Neural cell (in vitro differentiated cells): ENCODE measurements at regions not wholly inside any gene's neighbourhood (a gene's known extent, or its start where the extent isn't known, plus 50 kb on each side); places are given as distances from the start of the nearest gene placed in this dataset.

Experiments used
- H2AFZ ChIP-seq: fragments of 200-600, 300-800 bp; sonication (generic), shearing (Covaris generic); 2 replicates; pipeline ENCODE4 v1.6.0; 2014; ENCODE audit warnings: low read depth, mild to moderate bottlenecking, antibody characterized with exemption, low read length, moderate library complexity
- H3F3A ChIP-seq: fragments of 200-600 bp; shearing (Covaris generic); 2 replicates; pipeline ENCODE4 v1.6.1; 2016; ENCODE audit warnings: mild to moderate bottlenecking, moderate library complexity, mixed read lengths, antibody characterized with exemption, low read length; ENCODE audit not compliant: insufficient read depth, poor library complexity, severe bottlenecking
- H3K27ac ChIP-seq: fragments of 200-600, 300-800 bp; sonication (generic), shearing (Covaris generic); 2 replicates; pipeline ENCODE4 v1.5.1; 2014; ENCODE audit warnings: mild to moderate bottlenecking, low read length, moderate library complexity
- H3K27me3 ChIP-seq: fragments of 300-800, 200-600 bp; sonication (generic), shearing (Covaris generic); 2 replicates; pipeline ENCODE4 v1.6.0; 2014; ENCODE audit warnings: mild to moderate bottlenecking, low read depth, low read length, moderate library complexity; ENCODE audit not compliant: insufficient read depth
- H3K36me3 ChIP-seq: fragments of 300-800, 200-600 bp; sonication (generic), shearing (Covaris generic); 2 replicates; pipeline ENCODE4 v1.5.1; 2014; ENCODE audit warnings: mild to moderate bottlenecking, antibody characterized with exemption, low read length, moderate library complexity; ENCODE audit not compliant: insufficient read depth
- H3K4me2 ChIP-seq: fragments of 300-800, 200-600 bp; sonication (generic), shearing (Covaris generic); 2 replicates; pipeline ENCODE4 v1.6.0; 2014; ENCODE audit warnings: mild to moderate bottlenecking, low read length
- H3K4me3 ChIP-seq: fragments of 300-800, 200-600 bp; sonication (generic), shearing (Covaris generic); 2 replicates; pipeline ENCODE4 v1.5.1; 2014; ENCODE audit warnings: mild to moderate bottlenecking, low read length, moderate library complexity
- H3K79me2 ChIP-seq: fragments of 200-600 bp; shearing (Covaris generic); replicated peaks from 2 replicates; pipeline ENCODE4 v1.6.0; 2014; ENCODE audit warnings: mild to moderate bottlenecking, low read length, moderate library complexity; ENCODE audit not compliant: insufficient read depth
- H3K9ac ChIP-seq: fragments of 300-800, 200-600 bp; sonication (generic), shearing (Covaris generic); 2 replicates; pipeline ENCODE4 v1.6.1; 2016; ENCODE audit warnings: mild to moderate bottlenecking, low read length, mixed read lengths
- H3K9me2 ChIP-seq: fragments of 200-600 bp; shearing (Covaris generic); 2 replicates; pipeline ENCODE4 v1.6.1; 2016; ENCODE audit warnings: mild to moderate bottlenecking, low read length, mixed read lengths; ENCODE audit not compliant: insufficient read depth
- H3K9me3 ChIP-seq: fragments of 200-600, 300-800 bp; sonication (generic), shearing (Covaris generic); 2 replicates; pipeline ENCODE4 v1.6.1; 2016; ENCODE audit warnings: mild to moderate bottlenecking, mixed run types, low read length, moderate library complexity, mixed read lengths
- H4K20me1 ChIP-seq: fragments of 200-600 bp; shearing (Covaris generic); 2 replicates; pipeline ENCODE4 v1.6.1; 2016; ENCODE audit warnings: mild to moderate bottlenecking, mixed run types; ENCODE audit not compliant: insufficient read depth
- CTCF ChIP-seq: fragments of 450-650 bp; IDR thresholded peaks from 2 replicates; pipeline ENCODE4 v1.5.1; 2014; ENCODE audit warnings: antibody characterized with exemption, mild to moderate bottlenecking, moderate library complexity; ENCODE audit not compliant: poor library complexity, severe bottlenecking
- EP300 ChIP-seq: fragments of 450-650 bp; conservative IDR thresholded peaks from 2 replicates; pipeline ENCODE4 v1.6.1; 2014; ENCODE audit warnings: antibody characterized with exemption, mild to moderate bottlenecking, moderate library complexity; ENCODE audit not compliant: poor library complexity, severe bottlenecking
- EZH2 ChIP-seq: fragments of 200-600, 300-800 bp; shearing (Covaris generic), sonication (generic); IDR thresholded peaks from 2 replicates; pipeline ENCODE4 v1.6.1; 2014; ENCODE audit warnings: antibody characterized with exemption, low read length, borderline replicate concordance, mild to moderate bottlenecking; ENCODE audit not compliant: insufficient read depth, poor library complexity, severe bottlenecking
- MXI1 ChIP-seq: fragments of 450-650 bp; conservative IDR thresholded peaks from 2 replicates; pipeline ENCODE4 v1.6.1; 2014; ENCODE audit warnings: antibody characterized with exemption, mild to moderate bottlenecking; ENCODE audit not compliant: poor library complexity, severe bottlenecking
- POLR2AphosphoS5 ChIP-seq: IDR thresholded peaks from 2 replicates; pipeline ENCODE4 v1.6.1; 2012
- RAD21 ChIP-seq: fragments of 450-650 bp; conservative IDR thresholded peaks from 2 replicates; pipeline ENCODE4 v1.6.1; 2014; ENCODE audit warnings: antibody characterized with exemption, mild to moderate bottlenecking, moderate library complexity
- REST ChIP-seq: IDR thresholded peaks from 2 replicates; pipeline ENCODE4 v1.6.1; 2012; ENCODE audit warnings: borderline replicate concordance
- SMC3 ChIP-seq: fragments of 450-650 bp; conservative IDR thresholded peaks from 2 replicates; pipeline ENCODE4 v1.6.1; 2014; ENCODE audit warnings: antibody characterized with exemption, mild to moderate bottlenecking, moderate library complexity; ENCODE audit not compliant: poor library complexity
- TAF1 ChIP-seq: IDR thresholded peaks from 2 replicates; pipeline ENCODE4 v1.6.1; 2012; ENCODE audit warnings: low read depth

- Histone ChIP-seq H3K9ac (peak overlapping the region; percentile 18), H3K4me3 (peak overlapping the region; percentile 14), H3K9me3 (no peaks in the 10 kb centered on the region), H4K20me1 (no peaks in the 10 kb centered on the region), H3K36me3 (no peaks in the 10 kb centered on the region), H3K27me3 (no peaks in the 10 kb centered on the region), H2AFZ (no peak overlapping the region), H3K9me2 (no peaks in the 10 kb centered on the region), H3K79me2 (no peaks in the 10 kb centered on the region), H3K4me2 (peak overlapping the region; percentile 4), H3K27ac (peak overlapping the region; percentile 70), H3F3A (no peaks in the 10 kb centered on the region)
- TF ChIP-seq SMC3 (no peak), CTCF (no peak), MXI1 (no peak)
These were observed 417.0 kb upstream of the MEIS2 start for GRCh38 chr15:37517191-37517895.

DNA sequence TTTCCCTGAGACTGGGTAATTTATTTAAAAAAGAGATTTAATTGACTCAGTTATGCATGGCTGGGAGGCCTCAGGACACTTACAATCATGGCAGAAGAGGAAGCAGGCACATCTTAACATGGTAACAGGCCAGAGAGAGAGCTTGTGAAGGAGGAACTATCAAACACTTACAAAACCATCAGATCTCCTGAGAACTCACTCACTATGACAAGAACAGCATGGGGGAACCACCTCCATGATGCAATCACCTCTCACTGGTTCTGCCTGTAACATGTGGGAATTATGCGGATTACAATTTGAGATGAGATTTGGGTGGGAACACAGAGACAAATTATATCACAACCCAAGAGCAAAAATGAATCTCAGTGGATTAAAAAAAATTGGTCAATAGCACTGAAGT lies 416.0 kb upstream of the TMCO5A start:
- H3K9ac ChIP-seq, result no peak overlapping the region
- no peak overlapping the region for H3K4me2 ChIP-seq
- H3K27me3 ChIP-seq, result no peaks in the 10 kb centered on the region
- H3K27ac ChIP-seq, result no peak overlapping the region
- no peak overlapping the region for H3K4me3 ChIP-seq
- H3F3A ChIP-seq, result no peaks in the 10 kb centered on the region
- H4K20me1 ChIP-seq, result no peaks in the 10 kb centered on the region
- no peaks in the 10 kb centered on the region for H3K36me3 ChIP-seq
- no peaks in the 10 kb centered on the region for H3K9me2 ChIP-seq
- TF ChIP-seq TAF1 (no peak), POLR2AphosphoS5 (no peak), SMC3 (no peak), REST (no peak), EZH2 (no peak), MXI1 (no peak), RAD21 (no peak), CTCF (no peak), EP300 (no peak)
- H3K79me2 ChIP-seq, result no peaks in the 10 kb centered on the region
- H3K9me3 ChIP-seq, result no peaks in the 10 kb centered on the region
- H2AFZ ChIP-seq, result no peak overlapping the region
